CD4-positive, CD25-positive, alpha-beta regulatory T cell (primary cell): ENCODE measurements at regions not wholly inside any gene's neighbourhood (a gene's known extent, or its start where the extent isn't known, plus 50 kb on each side); places are given as distances from the start of the nearest gene placed in this dataset.

ENCODE experiments used
- ATAC-seq, 2 donors: fragments of 150-1000 bp; cut with Tn5 transposase; one replicate each; pipeline ENCODE4 v1.10.0; 2021; ENCODE audit warnings: low read depth in 2 of 2, moderate number of reproducible peaks in 2 of 2, moderate library complexity in 1 of 2
- DNase-seq, 3 donors: peaks; one replicate each; pipeline versions ENCODE4 v3.0.0 to v3.0.0-alpha.2; 2012 to 2022; ENCODE audit warnings: mixed read lengths in 1 of 3
- H3K27ac ChIP-seq: one replicate; pipeline ENCODE4 v1.7.0; 2013; ENCODE audit warnings: mild to moderate bottlenecking, low read length; ENCODE audit not compliant: insufficient read depth, poor library complexity, severe bottlenecking
- H3K27me3 ChIP-seq: one replicate; pipeline ENCODE4 v1.7.0; 2013; ENCODE audit warnings: low read length; ENCODE audit not compliant: control insufficient read depth, insufficient read depth
- H3K36me3 ChIP-seq: one replicate; pipeline ENCODE4 v1.7.0; 2013; ENCODE audit warnings: mild to moderate bottlenecking, low read length, moderate library complexity; ENCODE audit not compliant: control insufficient read depth, insufficient read depth
- H3K4me1 ChIP-seq: 2 replicates; pipeline ENCODE4 v1.7.0; 2013; ENCODE audit warnings: mild to moderate bottlenecking, low read length; ENCODE audit not compliant: insufficient read depth, control insufficient read depth, poor library complexity, severe bottlenecking
- H3K4me3 ChIP-seq: one replicate; pipeline ENCODE4 v1.7.0; 2013; ENCODE audit warnings: low read depth, mild to moderate bottlenecking, low read length, moderate library complexity
- H3K9me3 ChIP-seq, 2 experiments: 1 replicate in 1 of 2; 2 replicates in 1 of 2; pipeline ENCODE4 v1.7.0; 2013; ENCODE audit warnings: low read length in 2 of 2, mild to moderate bottlenecking in 1 of 2, moderate library complexity in 1 of 2; ENCODE audit not compliant: control insufficient read depth in 2 of 2
- H3K27ac Mint-ChIP-seq, 3 donors: one replicate each; pipeline ENCODE4 v1.8.0; 2020 to 2022; ENCODE audit warnings: mild to moderate bottlenecking in 3 of 3, mixed read lengths in 3 of 3, moderate library complexity in 2 of 3
- H3K27me3 Mint-ChIP-seq: one replicate; pipeline ENCODE4 v1.8.0; 2022; ENCODE audit warnings: mild to moderate bottlenecking, mixed read lengths
- H3K36me3 Mint-ChIP-seq: one replicate; pipeline ENCODE4 v1.8.0; 2020; ENCODE audit warnings: mixed read lengths
- H3K4me1 Mint-ChIP-seq, 4 donors: one replicate each; pipeline ENCODE4 v1.8.0; 2020 to 2022; ENCODE audit warnings: mixed read lengths in 4 of 4, mild to moderate bottlenecking in 1 of 4
- H3K4me3 Mint-ChIP-seq, 4 donors: one replicate each; pipeline ENCODE4 v1.8.0; 2020 to 2022; ENCODE audit warnings: mild to moderate bottlenecking in 4 of 4, mixed read lengths in 4 of 4, moderate library complexity in 3 of 4
- H3K9me3 Mint-ChIP-seq, 7 donors: one replicate each; pipeline ENCODE4 v1.8.0; 2020 to 2022; ENCODE audit warnings: mixed read lengths in 7 of 7, mild to moderate bottlenecking in 3 of 7, moderate library complexity in 2 of 7

GRCh38 chr2:145055651-145056050, 535.7 kb upstream of the ZEB2 start:
- no peak for ATAC-seq
- Histone ChIP-seq H3K4me1 (no peaks in the 10 kb centered on the region), H3K36me3 (no peaks in the 10 kb centered on the region), H3K9me3 (no peaks in the 10 kb centered on the region), H3K27ac (no peak overlapping the region), H3K4me3 (no peak overlapping the region), H3K27me3 (no peaks in the 10 kb centered on the region)
- H3K36me3 Mint-ChIP-seq, result no peaks in the 10 kb centered on the region
- no peak overlapping the region for H3K27ac Mint-ChIP-seq
- no peak for DNase-seq
- H3K27me3 Mint-ChIP-seq, result no peaks in the 10 kb centered on the region
- H3K4me1 Mint-ChIP-seq, result no peaks in the 10 kb centered on the region
- peaks cover 0 to 3% (median 3%) of the 10 kb centered on the region in 7 donors for H3K9me3 Mint-ChIP-seq
- no peak overlapping the region for H3K4me3 Mint-ChIP-seq

- Mint-ChIP-seq H3K27ac (no peak overlapping the region), H3K9me3 (peaks cover 0 to 8% (median 3%) of the 10 kb centered on the region in 7 donors), H3K27me3 (no peaks in the 10 kb centered on the region), H3K4me3 (no peak overlapping the region), H3K36me3 (no peaks in the 10 kb centered on the region), H3K4me1 (no peaks in the 10 kb centered on the region)
- Histone ChIP-seq H3K27me3 (no peaks in the 10 kb centered on the region), H3K4me3 (no peak overlapping the region), H3K36me3 (no peaks in the 10 kb centered on the region), H3K27ac (no peak overlapping the region), H3K4me1 (no peaks in the 10 kb centered on the region), H3K9me3 (no peaks in the 10 kb centered on the region)
- DNase-seq (no peak), ATAC-seq (no peak)
These were observed 530.2 kb upstream of the ZEB2 start for GRCh38 chr2:145050134-145050533.

- no peaks in the 10 kb centered on the region for H3K27me3 Mint-ChIP-seq
- Histone ChIP-seq H3K4me3 (no peak overlapping the region), H3K36me3 (no peaks in the 10 kb centered on the region), H3K27me3 (no peaks in the 10 kb centered on the region), H3K4me1 (no peaks in the 10 kb centered on the region), H3K9me3 (no peaks in the 10 kb centered on the region), H3K27ac (no peak overlapping the region)
- DNase-seq (no peak), ATAC-seq (no peak)
- peaks cover 0 to 8% (median 1%) of the 10 kb centered on the region in 7 donors for H3K9me3 Mint-ChIP-seq
- H3K4me3 Mint-ChIP-seq, result no peak overlapping the region
- no peak overlapping the region for H3K27ac Mint-ChIP-seq
- H3K4me1 Mint-ChIP-seq, result no peaks in the 10 kb centered on the region
- no peaks in the 10 kb centered on the region for H3K36me3 Mint-ChIP-seq
These were observed 529.6 kb upstream of the ZEB2 start for GRCh38 chr2:145049475-145049874.

DNA sequence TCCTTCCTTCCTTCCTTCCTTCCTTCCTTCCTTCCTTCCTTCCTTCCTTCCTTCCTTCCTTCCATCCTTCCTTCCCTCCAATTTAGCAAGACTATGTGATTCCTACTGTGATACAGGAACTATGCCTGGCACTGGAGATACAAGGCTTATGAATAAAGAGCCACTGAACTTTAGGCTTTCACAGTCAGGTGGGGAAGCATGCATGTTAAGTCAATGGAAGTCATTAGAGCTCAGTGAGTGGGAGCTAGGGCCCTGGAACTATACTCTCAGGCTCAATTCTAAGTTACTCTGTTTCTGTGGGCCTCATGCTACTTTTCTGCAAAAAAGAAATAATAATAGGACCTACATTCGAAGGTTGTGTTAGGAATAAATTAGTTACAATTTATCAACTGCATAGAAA, 527.6 kb upstream of the ZEB2 start:
- Histone ChIP-seq H3K27ac (no peak overlapping the region), H3K27me3 (no peaks in the 10 kb centered on the region), H3K36me3 (no peaks in the 10 kb centered on the region), H3K9me3 (no peaks in the 10 kb centered on the region), H3K4me3 (no peak overlapping the region), H3K4me1 (no peaks in the 10 kb centered on the region)
- Mint-ChIP-seq H3K27ac (no peak overlapping the region), H3K27me3 (no peaks in the 10 kb centered on the region), H3K4me1 (no peaks in the 10 kb centered on the region), H3K4me3 (no peak overlapping the region), H3K36me3 (no peaks in the 10 kb centered on the region), H3K9me3 (peaks cover 0 to 10% (median 1%) of the 10 kb centered on the region in 7 donors)
- ATAC-seq, result no peak
- DNase-seq, result no peak

GRCh38 chr2:145044491-145044890, 524.6 kb upstream of the ZEB2 start:
- Histone ChIP-seq H3K9me3 (no peaks in the 10 kb centered on the region), H3K27ac (no peak overlapping the region), H3K27me3 (no peaks in the 10 kb centered on the region), H3K4me1 (no peaks in the 10 kb centered on the region), H3K4me3 (no peak overlapping the region), H3K36me3 (no peaks in the 10 kb centered on the region)
- no peak for ATAC-seq
- Mint-ChIP-seq H3K36me3 (no peaks in the 10 kb centered on the region), H3K4me3 (no peak overlapping the region), H3K27ac (no peak overlapping the region), H3K9me3 (peaks cover 0 to 10% (median 1%) of the 10 kb centered on the region in 7 donors), H3K27me3 (no peaks in the 10 kb centered on the region), H3K4me1 (no peaks in the 10 kb centered on the region)
- no peak for DNase-seq

GRCh38 chr2:145043399-145043834, 523.5 kb upstream of the ZEB2 start:
- ATAC-seq, result no peak
- no peaks in the 10 kb centered on the region for H3K27me3 Mint-ChIP-seq
- H3K4me1 Mint-ChIP-seq, result no peaks in the 10 kb centered on the region
- H3K9me3 Mint-ChIP-seq, result peaks cover 0 to 10% (median 1%) of the 10 kb centered on the region in 7 donors
- H3K36me3 Mint-ChIP-seq, result no peaks in the 10 kb centered on the region
- DNase-seq, result no peak
- Histone ChIP-seq H3K27ac (no peak overlapping the region), H3K9me3 (no peaks in the 10 kb centered on the region), H3K4me3 (no peak overlapping the region), H3K36me3 (no peaks in the 10 kb centered on the region), H3K4me1 (no peaks in the 10 kb centered on the region), H3K27me3 (no peaks in the 10 kb centered on the region)
- H3K4me3 Mint-ChIP-seq, result no peak overlapping the region
- H3K27ac Mint-ChIP-seq, result no peak overlapping the region

- no peaks in the 10 kb centered on the region for H3K27me3 Mint-ChIP-seq
- H3K9me3 Mint-ChIP-seq, result peaks cover 0 to 8% (median 2%) of the 10 kb centered on the region in 7 donors
- no peaks in the 10 kb centered on the region for H3K9me3 ChIP-seq
- no peaks in the 10 kb centered on the region for H3K4me1 ChIP-seq
- H3K4me3 ChIP-seq, result no peak overlapping the region
- no peak overlapping the region for H3K27ac ChIP-seq
- no peaks in the 10 kb centered on the region for H3K27me3 ChIP-seq
- no peaks in the 10 kb centered on the region for H3K36me3 Mint-ChIP-seq
- DNase-seq, result no peak
- ATAC-seq, result no peak
- no peak overlapping the region for H3K4me3 Mint-ChIP-seq
- H3K36me3 ChIP-seq, result no peaks in the 10 kb centered on the region
- H3K27ac Mint-ChIP-seq, result peak overlapping the region in 1 of 3 donors; percentile 50
- no peaks in the 10 kb centered on the region for H3K4me1 Mint-ChIP-seq
These were observed 521.8 kb upstream of the ZEB2 start for GRCh38 chr2:145041706-145042105.

DNA sequence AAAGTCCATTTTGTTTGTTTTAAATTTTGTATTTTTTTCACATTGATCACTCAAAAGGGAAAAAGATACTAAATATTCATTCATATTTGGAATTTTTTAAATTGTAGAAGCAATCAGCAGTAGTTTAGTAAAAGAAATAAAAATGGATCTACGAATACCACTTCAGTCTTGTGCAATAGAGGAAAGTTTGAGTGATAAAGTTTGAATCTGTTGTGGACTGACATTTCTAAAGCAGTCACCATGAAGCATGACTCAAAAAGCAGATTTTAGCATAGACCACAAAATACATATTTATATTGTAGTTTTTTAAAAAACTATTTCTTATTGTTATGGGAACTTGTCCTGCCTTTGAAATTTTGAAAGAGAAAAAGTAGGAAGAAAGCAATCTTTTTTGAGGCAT, 520.5 kb upstream of the ZEB2 start:
- H3K36me3 ChIP-seq, result no peaks in the 10 kb centered on the region
- H3K4me1 ChIP-seq, result no peaks in the 10 kb centered on the region
- H3K27me3 Mint-ChIP-seq, result no peaks in the 10 kb centered on the region
- ATAC-seq (no peak), DNase-seq (no peak)
- H3K9me3 Mint-ChIP-seq, result peaks cover 0 to 7% (median 2%) of the 10 kb centered on the region in 7 donors
- no peaks in the 10 kb centered on the region for H3K36me3 Mint-ChIP-seq
- no peak overlapping the region for H3K4me3 Mint-ChIP-seq
- H3K4me3 ChIP-seq, result no peak overlapping the region
- no peaks in the 10 kb centered on the region for H3K9me3 ChIP-seq
- H3K4me1 Mint-ChIP-seq, result no peaks in the 10 kb centered on the region
- H3K27ac Mint-ChIP-seq, result no peak overlapping the region
- no peaks in the 10 kb centered on the region for H3K27me3 ChIP-seq
- H3K27ac ChIP-seq, result no peak overlapping the region
